Thyroid gland (tissue), 4 donors: ENCODE measurements at regions not wholly inside any gene's neighbourhood (a gene's known extent, or its start where the extent isn't known, plus 50 kb on each side); places are given as distances from the start of the nearest gene placed in this dataset.

ENCODE experiments used
- CTCF ChIP-seq, 6 experiments: fragments of 200-600 bp in 3 of 6; fragments of 450-650 bp in 3 of 6; sonication (generic) in 3 of 6; IDR thresholded peaks; one replicate each; pipeline ENCODE4 v1.5.1; 2016 to 2019; ENCODE audit warnings: antibody characterized with exemption in 6 of 6, mild to moderate bottlenecking in 2 of 6, inconsistent platforms in 1 of 6, moderate library complexity in 1 of 6
- POLR2A ChIP-seq, 2 donors: fragments of 450-650 bp; IDR thresholded peaks; one replicate each; pipeline ENCODE4 v1.6.1; 2017; ENCODE audit warnings: antibody characterized with exemption in 2 of 2, mild to moderate bottlenecking in 2 of 2, moderate library complexity in 1 of 2

GRCh38 chr6:26241033-26241895, 123.7 kb upstream of the BTN3A2 start:
- TF ChIP-seq POLR2A (IDR thresholded peaks at IDR 0.05) (no peak), CTCF (IDR thresholded peaks at IDR 0.05) (no peak)
